GM18873 (cell line): ENCODE measurements at regions not wholly inside any gene's neighbourhood (a gene's known extent, or its start where the extent isn't known, plus 50 kb on each side); places are given as distances from the start of the nearest gene placed in this dataset.

Source experiments
- ATAC-seq: cut with Tn5 transposase; IDR thresholded peaks from one replicate; pipeline ENCODE4 v1.9.1; 2021; ENCODE audit warnings: mild to moderate bottlenecking, moderate library complexity, moderate number of reproducible peaks; ENCODE audit not compliant: unreplicated experiment, low FRiP score

- no peak for ATAC-seq
Observed at GRCh38 chr15:36301947-36302346, 277.5 kb upstream of the CDIN1 start.

- no peak for ATAC-seq
Observed at GRCh38 chr15:36313021-36313420, 266.4 kb upstream of the CDIN1 start.

- no peak for ATAC-seq
Observed at GRCh38 chr15:36313736-36314280, 265.6 kb upstream of the CDIN1 start.

- no peak for ATAC-seq
Observed at GRCh38 chr15:36315649-36316048, 263.8 kb upstream of the CDIN1 start.

- ATAC-seq, result no peak
Observed at GRCh38 chr15:36323615-36324014, 255.8 kb upstream of the CDIN1 start.

- ATAC-seq, result no peak
Observed at GRCh38 chr15:36325206-36325605, 254.2 kb upstream of the CDIN1 start.

GRCh38 chr15:36329592-36329991 lies 249.8 kb upstream of the CDIN1 start:
- no peak for ATAC-seq

- ATAC-seq, result no peak
Observed at GRCh38 chr15:36330598-36330997, 248.8 kb upstream of the CDIN1 start.

GRCh38 chr15:36331531-36332275 lies 247.7 kb upstream of the CDIN1 start:
- no peak for ATAC-seq

- no peak for ATAC-seq
Observed at GRCh38 chr15:36332301-36332700, 247.1 kb upstream of the CDIN1 start.

- ATAC-seq, result no peak
Observed at GRCh38 chr15:36332896-36333295, 246.5 kb upstream of the CDIN1 start.

GRCh38 chr15:36334059-36334458 lies 245.4 kb upstream of the CDIN1 start:
- no peak for ATAC-seq

- ATAC-seq, result no peak
Observed at GRCh38 chr15:36335224-36335623, 244.2 kb upstream of the CDIN1 start.

- no peak for ATAC-seq
Observed at GRCh38 chr15:36335659-36336058, 243.8 kb upstream of the CDIN1 start.

GRCh38 chr15:36344887-36345286 lies 234.5 kb upstream of the CDIN1 start:
- no peak for ATAC-seq

GRCh38 chr15:36347272-36347858 lies 232.1 kb upstream of the CDIN1 start:
- ATAC-seq, result no peak

GRCh38 chr15:36356466-36356865 lies 223.0 kb upstream of the CDIN1 start:
- ATAC-seq, result no peak

GRCh38 chr15:36356978-36357601 lies 222.3 kb upstream of the CDIN1 start:
- no peak for ATAC-seq

- ATAC-seq, result no peak
Observed at GRCh38 chr15:36358094-36358493, 221.3 kb upstream of the CDIN1 start.

GRCh38 chr15:36358523-36358922 lies 220.9 kb upstream of the CDIN1 start:
- ATAC-seq, result no peak

GRCh38 chr15:36359286-36359685 lies 220.1 kb upstream of the CDIN1 start:
- no peak for ATAC-seq
